Astrocyte of the spinal cord (primary cell): ENCODE measurements at regions not wholly inside any gene's neighbourhood (a gene's known extent, or its start where the extent isn't known, plus 50 kb on each side); places are given as distances from the start of the nearest gene placed in this dataset.

ENCODE experiments used
- DNase-seq: peaks from one replicate; pipeline ENCODE4 v3.0.0; 2011; ENCODE audit warnings: low read depth, low spot score
- H3K4me3 ChIP-seq: 2 replicates; pipeline ENCODE4 v1.5.1; 2011; ENCODE audit warnings: low read depth, mild to moderate bottlenecking, low read length, moderate library complexity
- in situ Hi-C: cut with HindIII; loops from 2 replicates; pipeline ENCODE4 v1.10.0; 2017; ENCODE audit warnings: low sequenced_read_pairs
- TF ChIP-seq, protein P1 (sequence below): IDR thresholded peaks from 2 replicates; pipeline ENCODE4 v1.5.1; 2012; ENCODE audit warnings: low read depth, mild to moderate bottlenecking, low read length, inconsistent platforms

- TF ChIP-seq, protein P1, sequence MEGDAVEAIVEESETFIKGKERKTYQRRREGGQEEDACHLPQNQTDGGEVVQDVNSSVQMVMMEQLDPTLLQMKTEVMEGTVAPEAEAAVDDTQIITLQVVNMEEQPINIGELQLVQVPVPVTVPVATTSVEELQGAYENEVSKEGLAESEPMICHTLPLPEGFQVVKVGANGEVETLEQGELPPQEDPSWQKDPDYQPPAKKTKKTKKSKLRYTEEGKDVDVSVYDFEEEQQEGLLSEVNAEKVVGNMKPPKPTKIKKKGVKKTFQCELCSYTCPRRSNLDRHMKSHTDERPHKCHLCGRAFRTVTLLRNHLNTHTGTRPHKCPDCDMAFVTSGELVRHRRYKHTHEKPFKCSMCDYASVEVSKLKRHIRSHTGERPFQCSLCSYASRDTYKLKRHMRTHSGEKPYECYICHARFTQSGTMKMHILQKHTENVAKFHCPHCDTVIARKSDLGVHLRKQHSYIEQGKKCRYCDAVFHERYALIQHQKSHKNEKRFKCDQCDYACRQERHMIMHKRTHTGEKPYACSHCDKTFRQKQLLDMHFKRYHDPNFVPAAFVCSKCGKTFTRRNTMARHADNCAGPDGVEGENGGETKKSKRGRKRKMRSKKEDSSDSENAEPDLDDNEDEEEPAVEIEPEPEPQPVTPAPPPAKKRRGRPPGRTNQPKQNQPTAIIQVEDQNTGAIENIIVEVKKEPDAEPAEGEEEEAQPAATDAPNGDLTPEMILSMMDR: no peak
- in situ Hi-C loops: no loop called here
Observed at GRCh38 chr2:195296490-195296889, 360.5 kb upstream of the SLC39A10 start.

GRCh38 chr2:195289081-195289480 is 367.9 kb upstream of the SLC39A10 start:
- DNase-seq: no peak
- in situ Hi-C loops: no loop called here

More at GRCh38 chr2:195296490-195296889, 360.5 kb upstream of the SLC39A10 start:
- no peak overlapping the region for H3K4me3 ChIP-seq
- DNase-seq: no peak

GRCh38 chr2:195279840-195280427 is 377.1 kb upstream of the SLC39A10 start:
- TF ChIP-seq, protein P1: no peak
- peak; percentile 9 for DNase-seq
- in situ Hi-C loops: no loop called here
- H3K4me3 ChIP-seq: no peak overlapping the region

More at GRCh38 chr2:195289081-195289480, 367.9 kb upstream of the SLC39A10 start:
- TF ChIP-seq, protein P1: no peak
- H3K4me3 ChIP-seq: no peak overlapping the region

DNA sequence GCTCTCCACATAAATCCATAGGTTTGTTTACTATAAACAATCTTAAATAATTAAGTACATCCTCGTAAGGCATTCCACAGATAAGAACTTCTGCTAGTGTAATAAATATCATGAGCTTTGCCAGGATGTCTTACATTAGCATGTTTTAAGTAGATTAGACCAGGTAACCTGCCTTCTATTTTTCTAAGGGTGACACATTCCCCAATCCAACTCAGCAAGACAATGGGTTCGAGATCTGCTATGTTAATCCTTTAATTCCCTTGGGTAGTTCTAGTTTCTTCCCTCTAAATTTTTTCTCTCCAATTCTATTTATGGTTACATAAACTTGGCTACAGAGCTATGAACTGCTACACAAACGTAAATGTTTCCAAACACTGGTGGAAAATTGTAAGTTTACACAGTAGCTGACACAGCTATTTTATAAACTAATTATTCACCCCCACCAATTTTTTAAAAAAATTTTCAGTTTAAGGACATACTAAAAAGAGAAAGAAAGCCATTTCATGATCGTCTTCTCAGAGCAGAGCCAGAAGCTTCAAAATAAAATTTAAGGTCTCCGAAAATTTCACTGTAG is 386.5 kb upstream of the SLC39A10 start:
- TF ChIP-seq, protein P1: no peak
- H3K4me3 ChIP-seq: no peak overlapping the region
- no peak for DNase-seq
- in situ Hi-C loops: no loop called here

GRCh38 chr2:195269220-195269619 is 387.8 kb upstream of the SLC39A10 start:
- TF ChIP-seq, protein P1: no peak
- no peak overlapping the region for H3K4me3 ChIP-seq
- no peak for DNase-seq
- in situ Hi-C loops: no loop called here

DNA sequence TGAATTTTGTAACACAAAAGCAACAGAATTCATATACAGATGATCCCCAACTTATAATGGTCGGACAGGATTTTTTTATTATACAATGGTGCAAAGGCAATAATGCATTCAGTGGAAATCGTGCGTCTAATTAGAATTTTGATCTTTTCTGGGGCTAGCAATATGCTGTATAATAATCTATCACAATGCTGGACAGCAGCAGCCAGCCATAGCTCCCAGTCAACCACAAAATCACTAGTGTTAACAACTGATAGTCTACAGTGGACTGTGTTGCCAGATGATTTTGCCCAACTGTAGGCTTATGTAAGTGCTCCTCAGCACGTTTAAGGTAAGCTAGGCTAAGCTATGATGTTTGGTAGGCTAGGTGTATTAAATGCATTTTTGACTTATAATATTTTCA is 399.0 kb upstream of the SLC39A10 start:
- no peak overlapping the region for H3K4me3 ChIP-seq
- TF ChIP-seq, protein P1: no peak
- in situ Hi-C loops: no loop called here
- DNase-seq: no peak
